ENCODE measurements at regions not wholly inside any gene's neighbourhood (a gene's known extent, or its start where the extent isn't known, plus 50 kb on each side); places are given as distances from the start of the nearest gene placed in this dataset.
"Not testable (repeated sequence)": the region's sequence is repeated elsewhere in the genome, so short reads cannot be mapped to it uniquely, and the experiment has no call there.

GRCh38 chr13:61275736-61276135 lies 139.9 kb downstream of the PCDH20 start:
- no peak overlapping the region for H3K27ac Mint-ChIP-seq

GRCh38 chr13:61275251-61275650 lies 140.4 kb downstream of the PCDH20 start:
- no peaks in the 10 kb centered on the region for H3K36me3 ChIP-seq (ENCODE audit: insufficient read depth, low read length)
- no peaks in the 10 kb centered on the region for H3K4me1 ChIP-seq (ENCODE audit: insufficient read depth, low read length)
- no peak for DNase-seq
- ChIA-PET POLR2A (no interaction called here), CTCF (no interaction called here)
- no peaks in the 10 kb centered on the region for H3K27me3 Mint-ChIP-seq
- peaks cover 0 to 7% of the 10 kb centered on the region in 2 experiments for H3K9me3 ChIP-seq (ENCODE audit: control insufficient read depth in 1 of 2, insufficient read depth in 1 of 2, low read length in 2 of 2)
- peaks cover 9% of the 10 kb centered on the region for H3K9me3 Mint-ChIP-seq
- H3K27me3 ChIP-seq (ENCODE audit: control insufficient read depth in 1 of 2, insufficient read depth in 2 of 2, low read length in 2 of 2): no peaks in the 10 kb centered on the region
- no peaks in the 10 kb centered on the region for H3K4me1 Mint-ChIP-seq (ENCODE audit: low read depth)
- no peak overlapping the region for H3K27ac Mint-ChIP-seq
- TF ChIP-seq CTCF (IDR thresholded peaks at IDR 0.05): no peak
- intact Hi-C loops (cut with DNase I, micrococcal nuclease): no loop called here
- H3K36me3 Mint-ChIP-seq (ENCODE audit: low read depth): no peaks in the 10 kb centered on the region
- no peak overlapping the region for H3K4me3 ChIP-seq (ENCODE audit: low read length)
- no peak for ATAC-seq (ENCODE audit: poor library complexity)
- H3K27ac ChIP-seq (ENCODE audit: low read depth in 1 of 2, low read length in 2 of 2): no peak overlapping the region
- no peak overlapping the region for H3K4me3 Mint-ChIP-seq

More at GRCh38 chr13:61275736-61276135, 139.9 kb downstream of the PCDH20 start:
- H3K9me3 ChIP-seq (ENCODE audit: control insufficient read depth in 1 of 2, insufficient read depth in 1 of 2, low read length in 2 of 2): peaks cover 0 to 7% of the 10 kb centered on the region in 2 experiments
- H3K4me1 ChIP-seq (ENCODE audit: insufficient read depth, low read length): no peaks in the 10 kb centered on the region
- intact Hi-C loops (cut with DNase I, micrococcal nuclease): no loop called here
- CTCF ChIA-PET: no interaction called here
- H3K27ac ChIP-seq (ENCODE audit: low read depth in 1 of 2, low read length in 2 of 2): no peak overlapping the region
- H3K36me3 ChIP-seq (ENCODE audit: insufficient read depth, low read length): no peaks in the 10 kb centered on the region
- TF ChIP-seq CTCF (IDR thresholded peaks at IDR 0.05): no peak
- no peak overlapping the region for H3K4me3 ChIP-seq (ENCODE audit: low read length)
- H3K36me3 Mint-ChIP-seq (ENCODE audit: low read depth): no peaks in the 10 kb centered on the region
- no peak overlapping the region for H3K4me3 Mint-ChIP-seq
- DNase-seq (no peak), ATAC-seq (ENCODE audit: poor library complexity) (no peak)
- no peaks in the 10 kb centered on the region for H3K4me1 Mint-ChIP-seq (ENCODE audit: low read depth)
- H3K27me3 ChIP-seq (ENCODE audit: control insufficient read depth in 1 of 2, insufficient read depth in 2 of 2, low read length in 2 of 2): no peaks in the 10 kb centered on the region
- POLR2A ChIA-PET: no interaction called here
- peaks cover 9% of the 10 kb centered on the region for H3K9me3 Mint-ChIP-seq
- H3K27me3 Mint-ChIP-seq: no peaks in the 10 kb centered on the region

GRCh38 chr13:61266896-61267295 lies 148.8 kb downstream of the PCDH20 start:
- H3K4me3 ChIP-seq (ENCODE audit: low read length); DNase-seq; H3K9me3 Mint-ChIP-seq; CTCF ChIA-PET; H3K36me3 ChIP-seq (ENCODE audit: insufficient read depth, low read length); H3K27ac ChIP-seq (ENCODE audit: low read depth in 1 of 2, low read length in 2 of 2); intact Hi-C loops (cut with DNase I, micrococcal nuclease); H3K27me3 Mint-ChIP-seq; POLR2A ChIA-PET; ATAC-seq (ENCODE audit: poor library complexity); H3K4me1 ChIP-seq (ENCODE audit: insufficient read depth, low read length); H3K27ac Mint-ChIP-seq; H3K9me3 ChIP-seq (ENCODE audit: control insufficient read depth in 1 of 2, insufficient read depth in 1 of 2, low read length in 2 of 2); H3K36me3 Mint-ChIP-seq (ENCODE audit: low read depth); H3K4me3 Mint-ChIP-seq; H3K27me3 ChIP-seq (ENCODE audit: control insufficient read depth in 1 of 2, insufficient read depth in 2 of 2, low read length in 2 of 2); H3K4me1 Mint-ChIP-seq (ENCODE audit: low read depth): not testable (repeated sequence)

- CTCF ChIA-PET: no interaction called here
- intact Hi-C loops (cut with DNase I, micrococcal nuclease): no loop called here
These were observed 153.7 kb downstream of the PCDH20 start for GRCh38 chr13:61261746-61262472.

More at GRCh38 chr13:61261746-61262472, 153.7 kb downstream of the PCDH20 start:
- Histone ChIP-seq H3K9me3 (ENCODE audit: control insufficient read depth in 1 of 2, insufficient read depth in 1 of 2, low read length in 2 of 2) (peaks cover 0 to 4% of the 10 kb centered on the region in 2 experiments), H3K4me3 (ENCODE audit: low read length) (no peak overlapping the region), H3K36me3 (ENCODE audit: insufficient read depth, low read length) (no peaks in the 10 kb centered on the region), H3K27me3 (ENCODE audit: control insufficient read depth in 1 of 2, insufficient read depth in 2 of 2, low read length in 2 of 2) (no peaks in the 10 kb centered on the region), H3K4me1 (ENCODE audit: insufficient read depth, low read length) (no peaks in the 10 kb centered on the region), H3K27ac (ENCODE audit: low read depth in 1 of 2, low read length in 2 of 2) (no peak overlapping the region)
- DNase-seq (no peak), ATAC-seq (ENCODE audit: poor library complexity) (no peak)
- H3K4me1 Mint-ChIP-seq (ENCODE audit: low read depth): no peaks in the 10 kb centered on the region
- no peaks in the 10 kb centered on the region for H3K36me3 Mint-ChIP-seq (ENCODE audit: low read depth)
- H3K27me3 Mint-ChIP-seq: no peaks in the 10 kb centered on the region
- POLR2A ChIA-PET: no interaction called here
- peaks cover 8% of the 10 kb centered on the region for H3K9me3 Mint-ChIP-seq
- H3K4me3 Mint-ChIP-seq: no peak overlapping the region
- no peak for TF ChIP-seq CTCF (IDR thresholded peaks at IDR 0.05)
- no peak overlapping the region for H3K27ac Mint-ChIP-seq
